H1 (cell line): ENCODE measurements at regions not wholly inside any gene's neighbourhood (a gene's known extent, or its start where the extent isn't known, plus 50 kb on each side); places are given as distances from the start of the nearest gene placed in this dataset.

Experiments used
- CTCF ChIA-PET: fragments of 300-600 bp; sonication (Branson Sonifier 250); formaldehyde crosslinking; loops from one replicate; lab custom pipeline; 2021; ENCODE audit not compliant: partially characterized antibody; lab: Charles Lee
- POLR2A ChIA-PET: fragments of 300-600 bp; sonication (Branson Sonifier 250); formaldehyde crosslinking; loops from one replicate; lab custom pipeline; 2021; ENCODE audit warnings: inconsistent platforms; ENCODE audit not compliant: partially characterized antibody; lab: Charles Lee
- DNase-seq, 2 experiments: peaks; one replicate each; pipeline versions ENCODE4 v3.0.0 to v3.0.0-alpha.2; 2010 to 2022; ENCODE audit warnings: low spot score in 2 of 2, low read depth in 1 of 2, mixed read lengths in 1 of 2
- FAIRE-seq: peaks from 2 replicates; lab custom pipeline; 2011; peaks lifted over from hg19 to GRCh38; lab: Jason Lieb, UNC
- H2AFZ ChIP-seq: 2 replicates; pipeline ENCODE4 v1.8.1; 2012; ENCODE audit warnings: low read length, inconsistent platforms
- H2AK5ac ChIP-seq: 2 replicates; pipeline ENCODE4 v1.6.1; 2013; ENCODE audit warnings: low read depth, low read length
- H2BK120ac ChIP-seq: replicated peaks from 2 replicates; pipeline ENCODE3; 2013; ENCODE audit warnings: low read depth, low read length, inconsistent platforms
- H2BK12ac ChIP-seq: 2 replicates; pipeline ENCODE4 v1.6.1; 2013; ENCODE audit warnings: low read depth, low read length
- H2BK15ac ChIP-seq: 2 replicates; pipeline ENCODE4 v1.6.1; 2013; ENCODE audit warnings: low read length
- H2BK20ac ChIP-seq: 2 replicates; pipeline ENCODE4 v1.6.1; 2013; ENCODE audit warnings: low read length
- H2BK5ac ChIP-seq: 2 replicates; pipeline ENCODE4 v1.6.1; 2013; ENCODE audit warnings: low read depth, low read length
- H3K14ac ChIP-seq: 2 replicates; pipeline ENCODE4 v1.6.1; 2013; ENCODE audit warnings: inconsistent platforms; ENCODE audit not compliant: insufficient read length
- H3K18ac ChIP-seq: 2 replicates; pipeline ENCODE4 v1.6.1; 2013; ENCODE audit warnings: low read length; ENCODE audit errors: extremely low read depth
- H3K23ac ChIP-seq: 2 replicates; pipeline ENCODE4 v1.6.1; 2013; ENCODE audit warnings: inconsistent platforms; ENCODE audit not compliant: insufficient read length
- H3K23me2 ChIP-seq: 2 replicates; pipeline ENCODE4 v1.6.1; 2013; ENCODE audit warnings: low read depth, low read length
- H3K27ac ChIP-seq: 2 replicates; pipeline ENCODE4 v1.6.1; 2011; ENCODE audit warnings: low read depth, low read length, inconsistent platforms
- H3K27me3 ChIP-seq, 4 experiments: replicated peaks in 1 of 4; 1 replicate in 1 of 4; 2 replicates in 3 of 4; pipeline versions ENCODE4 v1.6.1 to v1.8.1; 2011 to 2013; ENCODE audit warnings: low read length in 3 of 4, mild to moderate bottlenecking in 3 of 4, inconsistent platforms in 2 of 4, mixed read lengths in 2 of 4, moderate library complexity in 1 of 4; ENCODE audit not compliant: control insufficient read depth in 3 of 4, insufficient read depth in 3 of 4; ENCODE audit errors: extremely low read depth in 1 of 4
- H3K36me3 ChIP-seq, 4 experiments: 2 replicates each; pipeline versions ENCODE4 v1.6.1 to v1.8.1; 2011 to 2013; ENCODE audit warnings: mild to moderate bottlenecking in 4 of 4, low read length in 3 of 4, moderate library complexity in 2 of 4, control low read depth in 1 of 4, inconsistent platforms in 1 of 4; ENCODE audit not compliant: insufficient read depth in 4 of 4, control insufficient read depth in 2 of 4
- H3K4ac ChIP-seq: replicated peaks from 2 replicates; pipeline ENCODE3; 2013; ENCODE audit warnings: low read length, low read depth, mixed read lengths, inconsistent platforms; ENCODE audit not compliant: insufficient read length
- H3K4me1 ChIP-seq, 4 experiments: replicated peaks in 1 of 4; 1 replicate in 1 of 4; 2 replicates in 3 of 4; pipeline versions ENCODE4 v1.6.1 to v1.8.1; 2011 to 2013; ENCODE audit warnings: low read length in 3 of 4, inconsistent platforms in 2 of 4, mixed read lengths in 1 of 4; ENCODE audit not compliant: insufficient read depth in 4 of 4, control insufficient read depth in 3 of 4
- H3K4me2 ChIP-seq, 2 experiments: 2 replicates each; pipeline versions ENCODE4 v1.6.1 to v1.8.1; 2011 to 2013; ENCODE audit warnings: low read depth in 2 of 2, low read length in 2 of 2, control low read depth in 1 of 2, inconsistent platforms in 1 of 2, mild to moderate bottlenecking in 1 of 2; ENCODE audit not compliant: insufficient read depth in 1 of 2
- H3K4me3 ChIP-seq, 4 experiments: fragments of 200-600, 300-600 bp in 1 of 4; sonication (generic), shearing (Covaris generic), sonication (Bioruptor Twin) in 1 of 4; 2 replicates each; pipeline versions ENCODE4 v1.5.1 to v1.8.1; 2011 to 2016; ENCODE audit warnings: low read length in 4 of 4, low read depth in 3 of 4, control low read depth in 2 of 4, inconsistent platforms in 2 of 4, mild to moderate bottlenecking in 2 of 4, mixed read lengths in 1 of 4, moderate library complexity in 1 of 4; ENCODE audit not compliant: insufficient read depth in 2 of 4; ENCODE audit errors: extremely low read depth in 1 of 4
- H3K56ac ChIP-seq: replicated peaks from 2 replicates; pipeline ENCODE3; 2013; ENCODE audit warnings: low read depth, mild to moderate bottlenecking, mixed read lengths, low read length, inconsistent platforms; ENCODE audit not compliant: insufficient read length
- H3K79me1 ChIP-seq: 2 replicates; pipeline ENCODE4 v1.6.1; 2013; ENCODE audit warnings: low read depth, low read length, control low read depth
- H3K79me2 ChIP-seq, 2 experiments: 2 replicates each; pipeline versions ENCODE4 v1.6.1 to v1.8.1; 2012 to 2013; ENCODE audit warnings: low read length in 2 of 2, mild to moderate bottlenecking in 2 of 2, inconsistent platforms in 1 of 2; ENCODE audit not compliant: insufficient read depth in 2 of 2, control insufficient read depth in 1 of 2
- H3K9ac ChIP-seq, 4 experiments: replicated peaks in 1 of 4; 1 replicate in 1 of 4; 2 replicates in 3 of 4; pipeline versions ENCODE4 v1.6.1 to v1.8.1; 2011 to 2013; ENCODE audit warnings: low read depth in 3 of 4, low read length in 3 of 4, control low read depth in 2 of 4, mild to moderate bottlenecking in 2 of 4, moderate library complexity in 2 of 4, inconsistent platforms in 1 of 4; ENCODE audit errors: extremely low read depth in 1 of 4
- H3K9me3 ChIP-seq, 2 experiments: 2 replicates each; pipeline versions ENCODE4 v1.6.1 to v1.8.1; 2012 to 2013; ENCODE audit warnings: mild to moderate bottlenecking in 2 of 2, moderate library complexity in 2 of 2, control low read depth in 1 of 2, inconsistent platforms in 1 of 2, low read depth in 1 of 2, low read length in 1 of 2, mixed read lengths in 1 of 2; ENCODE audit not compliant: insufficient read depth in 2 of 2
- H4K20me1 ChIP-seq, 2 experiments: replicated peaks in 1 of 2; 2 replicates each; pipeline versions ENCODE3 to v1.8.1; 2011 to 2013; ENCODE audit warnings: inconsistent platforms in 2 of 2, low read length in 2 of 2, mild to moderate bottlenecking in 1 of 2; ENCODE audit not compliant: insufficient read depth in 2 of 2, control insufficient read depth in 1 of 2
- H4K5ac ChIP-seq: 2 replicates; pipeline ENCODE4 v1.6.1; 2013; ENCODE audit warnings: low read length, low read depth, mixed read lengths, inconsistent platforms; ENCODE audit not compliant: insufficient read length
- H4K8ac ChIP-seq: 2 replicates; pipeline ENCODE4 v1.8.0; 2013; ENCODE audit warnings: mild to moderate bottlenecking, moderate library complexity, low read length, inconsistent platforms; ENCODE audit not compliant: insufficient read depth; ENCODE audit errors: extremely low read depth
- H4K91ac ChIP-seq: replicated peaks from 2 replicates; pipeline ENCODE3; 2013; ENCODE audit warnings: low read length, mixed read lengths, inconsistent platforms; ENCODE audit not compliant: insufficient read length
- EZH2 ChIP-seq: fragments of 200-600 bp; sonication (generic); IDR thresholded peaks from 2 replicates; pipeline ENCODE4 v1.7.1; 2012; ENCODE audit warnings: low read depth, mild to moderate bottlenecking, moderate library complexity, low read length, inconsistent platforms; ENCODE audit not compliant: severe bottlenecking
- HDAC6 ChIP-seq: IDR thresholded peaks from one replicate; pipeline ENCODE4 v1.7.1; 2012; ENCODE audit warnings: low read depth, mild to moderate bottlenecking, inconsistent platforms, low read length, moderate library complexity
- JUN ChIP-seq: IDR thresholded peaks from 2 replicates; pipeline ENCODE4 v1.6.1; 2011; ENCODE audit warnings: low read depth, mild to moderate bottlenecking, improper control_type of control experiment, low read length
- NRF1 ChIP-seq: IDR thresholded peaks from 2 replicates; pipeline ENCODE4 v1.6.1; 2011; ENCODE audit warnings: mild to moderate bottlenecking, low read depth, low read length, improper control_type of control experiment
- POLR2A ChIP-seq, 2 experiments: IDR thresholded peaks; 1 replicate in 1 of 2; 2 replicates in 1 of 2; pipeline ENCODE4 v1.6.1; 2011; ENCODE audit warnings: low read depth in 2 of 2, low read length in 2 of 2, mild to moderate bottlenecking in 2 of 2; ENCODE audit errors: control extremely low read depth in 1 of 2
- RAD21 ChIP-seq, 2 experiments: IDR thresholded peaks in 1 of 2; conservative IDR thresholded peaks in 1 of 2; 2 replicates each; pipeline ENCODE4 v1.6.1; 2011; ENCODE audit warnings: low read depth in 2 of 2, low read length in 2 of 2, improper control_type of control experiment in 1 of 2, inconsistent platforms in 1 of 2, mild to moderate bottlenecking in 1 of 2, moderate library complexity in 1 of 2
- RFX5 ChIP-seq: IDR thresholded peaks from 2 replicates; pipeline ENCODE4 v1.6.1; 2011; ENCODE audit warnings: low read depth, low read length, improper control_type of control experiment, borderline replicate concordance
- SIN3A ChIP-seq, 2 experiments: IDR thresholded peaks in 1 of 2; conservative IDR thresholded peaks in 1 of 2; 2 replicates each; pipeline ENCODE4 v1.6.1; 2011 to 2012; ENCODE audit warnings: low read length in 2 of 2, improper control_type of control experiment in 1 of 2, low read depth in 1 of 2, mild to moderate bottlenecking in 1 of 2
- WGBS, 2 experiments: shearing (Covaris generic) in 1 of 2; methylation state at CpG; one replicate each; pipeline versions ENCODE4 v1.1.6 to v1.1.7; 2013 to 2015; ENCODE audit warnings: low lambda C conversion rate in 2 of 2, mixed read lengths in 2 of 2, inconsistent platforms in 1 of 2, low coverage in 1 of 2, missing lambda C conversion rate in 1 of 2; ENCODE audit not compliant: insufficient replicate concordance in 2 of 2, insufficient coverage in 1 of 2, insufficient read length in 1 of 2; ENCODE audit errors: extremely low coverage in 1 of 2, missing lambda C conversion rate in 1 of 2; 5-methylcytosine and 5-hydroxymethylcytosine counted together
- TF ChIP-seq, protein P1 (sequence below): IDR thresholded peaks from 2 replicates; pipeline ENCODE4 v1.6.1; 2012; ENCODE audit warnings: low read length, inconsistent platforms

DNA sequence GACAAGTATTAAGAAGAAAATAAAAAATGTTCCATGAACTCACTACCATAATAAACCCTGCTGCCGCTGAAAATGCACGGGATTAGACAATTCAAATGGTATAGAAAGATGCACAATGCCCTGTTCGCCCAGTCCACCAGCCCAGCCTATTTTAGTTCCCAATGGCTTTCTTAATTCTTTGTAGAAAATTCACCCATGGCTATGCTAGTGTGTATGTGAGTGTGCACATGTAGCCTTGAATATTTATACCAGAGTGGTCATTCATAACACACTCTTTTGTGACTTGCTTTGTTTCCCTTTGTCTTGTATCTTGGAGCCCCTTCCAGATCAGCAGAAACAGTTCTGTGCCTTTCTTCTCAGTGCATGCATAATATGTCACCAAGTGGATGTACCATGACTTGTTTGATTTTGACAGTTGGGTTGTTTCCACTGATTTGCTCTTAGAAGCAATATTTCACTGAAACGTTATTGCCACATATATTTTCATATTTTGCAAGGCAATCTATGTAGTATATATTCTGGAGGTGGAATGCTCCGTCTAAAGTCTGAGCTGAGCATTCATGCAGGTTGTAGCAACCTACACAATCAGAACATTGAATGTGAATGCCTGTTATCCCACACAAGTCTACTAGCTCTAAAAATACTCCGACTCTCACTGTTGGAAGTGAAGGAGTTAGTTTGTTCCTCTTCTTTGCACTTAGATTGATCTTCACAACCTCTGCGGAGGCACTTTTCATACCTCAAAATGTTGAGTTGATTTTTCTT is 383.0 kb upstream of the EEF2KMT start:
- Histone ChIP-seq H3K9ac (no peak overlapping the region), H4K5ac (no peak overlapping the region), H2AK5ac (no peak overlapping the region), H3K14ac (no peak overlapping the region), H3K4me2 (0 out of 4 replicates have a peak overlapping the region, but pooled peaks of 1 of the 2 experiments have one; percentile 43), H3K27ac (no peak overlapping the region), H2BK20ac (no peak overlapping the region), H3K56ac (no peak overlapping the region), H3K79me1 (no peaks in the 10 kb centered on the region), H2BK15ac (no peak overlapping the region), H3K4ac (no peak overlapping the region), H3K9me3 (no peaks in the 10 kb centered on the region), H3K18ac (no peak overlapping the region), H2BK12ac (no peak overlapping the region), H4K8ac (no peak overlapping the region), H3K79me2 (no peaks in the 10 kb centered on the region), H4K91ac (no peak overlapping the region), H3K36me3 (no peaks in the 10 kb centered on the region), H3K23ac (no peak overlapping the region), H3K27me3 (no peaks in the 10 kb centered on the region), H4K20me1 (peaks cover 0 to under 1% of the 10 kb centered on the region in 2 experiments), H3K4me1 (peaks cover 3 to 9% (median 5%) of the 10 kb centered on the region in 4 experiments; a peak in 5 of 7 replicates), H2BK120ac (no peak overlapping the region), H3K4me3 (no peak overlapping the region), H2AFZ (no peak overlapping the region), H3K23me2 (no peaks in the 10 kb centered on the region), H2BK5ac (no peak overlapping the region)
- TF ChIP-seq JUN (no peak), EZH2 (no peak), NRF1 (no peak), POLR2A (IDR thresholded peaks at IDR 0.05; ENCODE audit: control extremely low read depth in 1 of 2, low read depth in 2 of 2, low read length in 2 of 2) (no peak), HDAC6 (no peak), RAD21 (IDR thresholded peaks at IDR 0.05 in 1 of 2, conservative IDR thresholded peaks at IDR 0.05 in 1 of 2; ENCODE audit: low read depth in 2 of 2, low read length in 2 of 2) (no peak), SIN3A (conservative IDR thresholded peaks at IDR 0.05 in 1 of 2, IDR thresholded peaks at IDR 0.05 in 1 of 2; ENCODE audit: low read depth in 1 of 2, low read length in 2 of 2) (no peak), RFX5 (no peak)
- TF ChIP-seq, protein P1, sequence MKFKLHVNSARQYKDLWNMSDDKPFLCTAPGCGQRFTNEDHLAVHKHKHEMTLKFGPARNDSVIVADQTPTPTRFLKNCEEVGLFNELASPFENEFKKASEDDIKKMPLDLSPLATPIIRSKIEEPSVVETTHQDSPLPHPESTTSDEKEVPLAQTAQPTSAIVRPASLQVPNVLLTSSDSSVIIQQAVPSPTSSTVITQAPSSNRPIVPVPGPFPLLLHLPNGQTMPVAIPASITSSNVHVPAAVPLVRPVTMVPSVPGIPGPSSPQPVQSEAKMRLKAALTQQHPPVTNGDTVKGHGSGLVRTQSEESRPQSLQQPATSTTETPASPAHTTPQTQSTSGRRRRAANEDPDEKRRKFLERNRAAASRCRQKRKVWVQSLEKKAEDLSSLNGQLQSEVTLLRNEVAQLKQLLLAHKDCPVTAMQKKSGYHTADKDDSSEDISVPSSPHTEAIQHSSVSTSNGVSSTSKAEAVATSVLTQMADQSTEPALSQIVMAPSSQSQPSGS, result no peak
- POLR2A ChIA-PET, result interaction anchor here (1.1 kb wide), 1 partner anchor 424 kb away, joined by 3 read pairs; no protein-coding TSS in a partner anchor
- FAIRE-seq (peak; percentile 13), DNase-seq (no peak)
- 83% methylated on average over 7 of the region's 7 CpGs; no CpG with 5 or more reads in 1 of the 2 experiments for WGBS, 2 experiments
- CTCF ChIA-PET, result interaction anchor here (0.6 to 9.0 kb wide), 8 partner anchors 10 to 119 kb away, joined by 3 to 76 read pairs (median 4); no protein-coding TSS in a partner anchor
